ENCODE measurements at regions not wholly inside any gene's neighbourhood (a gene's known extent, or its start where the extent isn't known, plus 50 kb on each side); places are given as distances from the start of the nearest gene placed in this dataset.

DNA sequence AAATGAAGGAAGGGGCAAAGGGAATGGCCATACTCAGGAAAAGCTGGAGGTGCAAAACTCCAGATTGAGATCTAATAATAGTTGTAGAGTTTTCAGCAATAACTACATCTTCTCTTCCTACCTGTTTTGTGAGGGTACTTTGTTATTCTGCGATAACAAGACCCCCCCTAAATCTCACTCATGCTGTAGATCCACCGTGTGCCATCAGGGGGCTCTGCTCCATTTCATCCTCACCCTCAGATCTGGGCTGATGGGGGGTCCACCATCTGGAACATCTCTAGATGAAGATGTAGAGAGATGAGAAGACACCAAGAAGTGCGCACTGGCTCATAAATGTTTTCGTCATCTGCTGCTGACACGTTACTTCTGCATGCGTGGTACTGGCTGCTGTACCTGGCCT lies 135.9 kb upstream of the KIRREL3 start:
- H3K27me3 ChIP-seq (ENCODE audit: control insufficient read depth in 1 of 2, insufficient read depth in 1 of 2, low read length in 2 of 2) = peaks cover 0 to 9% of the 10 kb centered on the region in 2 experiments
- H2BK5ac ChIP-seq (ENCODE audit: low read depth, low read length, poor library complexity, severe bottlenecking) = no peak overlapping the region
- H2BK15ac ChIP-seq (ENCODE audit: low read depth, poor library complexity, severe bottlenecking) = no peak overlapping the region
- no peak overlapping the region for H2AFZ ChIP-seq (ENCODE audit: low read depth, low read length)
- DNase-seq = no peak
- H3K79me1 ChIP-seq (replicated peaks; ENCODE audit: low read length, poor library complexity, severe bottlenecking) = no peaks in the 10 kb centered on the region
- H3K36me3 ChIP-seq (ENCODE audit: control insufficient read depth in 1 of 2, insufficient read depth in 2 of 2, low read depth in 1 of 2, low read length in 2 of 2) = no peaks in the 10 kb centered on the region
- H3K4me2 ChIP-seq (ENCODE audit: low read length, poor library complexity, severe bottlenecking) = no peak overlapping the region
- no peak overlapping the region for H3K14ac ChIP-seq (ENCODE audit: low read length in 2 of 2)
- H2BK12ac ChIP-seq (ENCODE audit: low read length in 2 of 2) = no peak overlapping the region
- H3K9me3 ChIP-seq (ENCODE audit: control insufficient read depth, low read length) = no peaks in the 10 kb centered on the region
- H3K23ac ChIP-seq (ENCODE audit: low read length in 2 of 2) = no peak overlapping the region
- no peak overlapping the region for H3K4ac ChIP-seq (ENCODE audit: low read depth in 1 of 2, low read length in 2 of 2)
- H3K4me1 ChIP-seq (ENCODE audit: control insufficient read depth, insufficient read depth, low read depth, low read length) = no peaks in the 10 kb centered on the region
- H3K18ac ChIP-seq (ENCODE audit: low read depth in 1 of 2, low read length in 2 of 2) = no peak overlapping the region
- no peak overlapping the region for H2BK120ac ChIP-seq (ENCODE audit: low read depth, low read length)
- no peak overlapping the region for H3K27ac ChIP-seq (ENCODE audit: low read length, poor library complexity, severe bottlenecking)
- no peak overlapping the region for H3K4me3 ChIP-seq (ENCODE audit: insufficient read depth in 1 of 2, low read depth in 1 of 2, low read length in 2 of 2)
- no peak overlapping the region for H2AK5ac ChIP-seq (ENCODE audit: low read length, severe bottlenecking)
- 93% methylated on average over 5 of the region's 6 CpGs for WGBS
- H3K9ac ChIP-seq (ENCODE audit: low read length) = no peak overlapping the region
- H4K91ac ChIP-seq (ENCODE audit: low read length) = no peak overlapping the region
- no peak overlapping the region for H4K8ac ChIP-seq (ENCODE audit: low read length)

DNA sequence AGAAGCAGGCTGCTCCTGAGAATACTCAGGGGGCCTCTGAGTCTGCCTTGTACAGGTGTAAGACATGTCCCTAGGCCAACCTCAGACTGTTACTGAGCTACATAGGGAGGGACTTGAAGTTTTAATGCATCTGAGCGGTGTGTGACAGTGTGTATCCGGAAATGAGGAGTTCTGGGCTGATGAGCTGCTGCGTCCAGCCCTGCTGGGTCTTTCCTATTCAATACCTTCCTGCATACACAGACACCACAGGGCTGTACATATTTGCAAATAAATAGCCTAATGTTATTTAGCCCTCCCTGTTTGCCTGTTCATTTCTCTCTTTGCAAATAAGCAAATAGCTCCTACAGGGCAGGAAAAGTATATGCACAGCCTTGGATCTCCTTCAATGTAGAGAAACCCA lies 134.7 kb upstream of the KIRREL3 start:
- Histone ChIP-seq H3K4me1 (ENCODE audit: control insufficient read depth, insufficient read depth, low read depth, low read length) (no peaks in the 10 kb centered on the region), H4K8ac (ENCODE audit: low read length) (no peak overlapping the region), H2BK120ac (ENCODE audit: low read depth, low read length) (no peak overlapping the region), H3K14ac (ENCODE audit: low read length in 2 of 2) (no peak overlapping the region), H3K4me2 (ENCODE audit: low read length, poor library complexity, severe bottlenecking) (no peak overlapping the region), H3K79me1 (replicated peaks; ENCODE audit: low read length, poor library complexity, severe bottlenecking) (no peaks in the 10 kb centered on the region), H3K23ac (ENCODE audit: low read length in 2 of 2) (no peak overlapping the region), H2AFZ (ENCODE audit: low read depth, low read length) (no peak overlapping the region), H3K36me3 (ENCODE audit: control insufficient read depth in 1 of 2, insufficient read depth in 2 of 2, low read depth in 1 of 2, low read length in 2 of 2) (no peaks in the 10 kb centered on the region), H2AK5ac (ENCODE audit: low read length, severe bottlenecking) (no peak overlapping the region), H3K27ac (ENCODE audit: low read length, poor library complexity, severe bottlenecking) (no peak overlapping the region), H2BK15ac (ENCODE audit: low read depth, poor library complexity, severe bottlenecking) (no peak overlapping the region), H3K4ac (ENCODE audit: low read depth in 1 of 2, low read length in 2 of 2) (no peak overlapping the region), H3K27me3 (ENCODE audit: control insufficient read depth in 1 of 2, insufficient read depth in 1 of 2, low read length in 2 of 2) (peaks cover 0 to 12% of the 10 kb centered on the region in 2 experiments), H3K18ac (ENCODE audit: low read depth in 1 of 2, low read length in 2 of 2) (no peak overlapping the region), H2BK5ac (ENCODE audit: low read depth, low read length, poor library complexity, severe bottlenecking) (no peak overlapping the region), H3K9ac (ENCODE audit: low read length) (no peak overlapping the region), H2BK12ac (ENCODE audit: low read length in 2 of 2) (no peak overlapping the region), H3K9me3 (ENCODE audit: control insufficient read depth, low read length) (no peaks in the 10 kb centered on the region), H4K91ac (ENCODE audit: low read length) (no peak overlapping the region), H3K4me3 (ENCODE audit: insufficient read depth in 1 of 2, low read depth in 1 of 2, low read length in 2 of 2) (no peak overlapping the region)
- DNase-seq = no peak
- WGBS = 84% methylated on average over 3 of the region's 3 CpGs

DNA sequence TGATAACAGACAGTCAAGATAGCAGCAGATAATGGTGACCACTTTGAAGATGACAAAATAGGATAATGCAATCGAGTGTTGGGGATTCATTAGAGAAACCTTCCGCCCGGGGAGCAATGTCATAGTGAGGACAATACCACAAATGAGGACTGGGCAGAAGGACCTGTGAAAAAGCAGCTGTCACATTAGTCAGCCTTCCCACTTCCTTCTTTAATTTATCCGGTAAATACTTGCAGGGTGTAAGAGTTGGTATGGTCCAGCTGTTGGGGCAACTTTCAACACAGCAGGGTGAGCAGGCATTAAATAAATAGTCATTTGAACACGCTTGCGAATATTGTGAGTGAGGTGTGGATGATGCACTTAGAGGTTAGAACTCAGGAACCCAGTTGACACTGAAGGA lies 132.5 kb upstream of the KIRREL3 start:
- H3K36me3 ChIP-seq (ENCODE audit: control insufficient read depth in 1 of 2, insufficient read depth in 2 of 2, low read depth in 1 of 2, low read length in 2 of 2) = no peaks in the 10 kb centered on the region
- H3K9me3 ChIP-seq (ENCODE audit: control insufficient read depth, low read length) = no peaks in the 10 kb centered on the region
- peaks cover 0 to 12% of the 10 kb centered on the region in 2 experiments for H3K27me3 ChIP-seq (ENCODE audit: control insufficient read depth in 1 of 2, insufficient read depth in 1 of 2, low read length in 2 of 2)
- H2BK15ac ChIP-seq (ENCODE audit: low read depth, poor library complexity, severe bottlenecking) = no peak overlapping the region
- no peak overlapping the region for H2BK12ac ChIP-seq (ENCODE audit: low read length in 2 of 2)
- no peak overlapping the region for H3K4ac ChIP-seq (ENCODE audit: low read depth in 1 of 2, low read length in 2 of 2)
- H3K79me1 ChIP-seq (replicated peaks; ENCODE audit: low read length, poor library complexity, severe bottlenecking) = no peaks in the 10 kb centered on the region
- 50% methylated on average over 6 of the region's 6 CpGs for WGBS
- no peak overlapping the region for H3K4me3 ChIP-seq (ENCODE audit: insufficient read depth in 1 of 2, low read depth in 1 of 2, low read length in 2 of 2)
- no peak overlapping the region for H3K18ac ChIP-seq (ENCODE audit: low read depth in 1 of 2, low read length in 2 of 2)
- no peak overlapping the region for H3K27ac ChIP-seq (ENCODE audit: low read length, poor library complexity, severe bottlenecking)
- DNase-seq = no peak
- H4K8ac ChIP-seq (ENCODE audit: low read length) = no peak overlapping the region
- H3K4me2 ChIP-seq (ENCODE audit: low read length, poor library complexity, severe bottlenecking) = no peak overlapping the region
- H3K23ac ChIP-seq (ENCODE audit: low read length in 2 of 2) = no peak overlapping the region
- H2BK120ac ChIP-seq (ENCODE audit: low read depth, low read length) = no peak overlapping the region
- H4K91ac ChIP-seq (ENCODE audit: low read length) = no peak overlapping the region
- H3K14ac ChIP-seq (ENCODE audit: low read length in 2 of 2) = no peak overlapping the region
- no peak overlapping the region for H2AFZ ChIP-seq (ENCODE audit: low read depth, low read length)
- no peak overlapping the region for H2BK5ac ChIP-seq (ENCODE audit: low read depth, low read length, poor library complexity, severe bottlenecking)
- H3K4me1 ChIP-seq (ENCODE audit: control insufficient read depth, insufficient read depth, low read depth, low read length) = no peaks in the 10 kb centered on the region
- no peak overlapping the region for H2AK5ac ChIP-seq (ENCODE audit: low read length, severe bottlenecking)
- no peak overlapping the region for H3K9ac ChIP-seq (ENCODE audit: low read length)

DNA sequence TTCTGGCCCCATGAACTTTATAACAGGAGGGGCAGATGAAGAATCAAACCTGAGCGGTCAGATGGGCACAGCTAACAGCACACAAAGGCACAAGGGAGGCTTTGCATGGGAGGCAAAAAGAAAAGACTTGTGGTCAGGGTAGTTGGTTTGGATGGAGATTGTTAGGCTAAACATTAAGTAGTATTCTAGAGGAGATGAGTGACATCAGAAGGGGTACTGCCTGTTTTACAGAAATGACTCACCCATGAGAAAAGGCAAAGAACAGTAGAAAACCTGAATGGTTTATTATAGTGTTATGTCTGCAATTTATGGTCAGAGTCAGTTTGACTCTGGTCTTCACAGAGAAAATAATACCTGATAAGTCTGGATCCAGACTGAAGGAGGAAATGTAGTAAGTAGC lies 129.8 kb upstream of the KIRREL3 start:
- H3K79me1 ChIP-seq (replicated peaks; ENCODE audit: low read length, poor library complexity, severe bottlenecking) = no peaks in the 10 kb centered on the region
- no peak for DNase-seq
- no peaks in the 10 kb centered on the region for H3K4me1 ChIP-seq (ENCODE audit: control insufficient read depth, insufficient read depth, low read depth, low read length)
- no peak overlapping the region for H2BK15ac ChIP-seq (ENCODE audit: low read depth, poor library complexity, severe bottlenecking)
- H2AK5ac ChIP-seq (ENCODE audit: low read length, severe bottlenecking) = no peak overlapping the region
- no peak overlapping the region for H3K18ac ChIP-seq (ENCODE audit: low read depth in 1 of 2, low read length in 2 of 2)
- H3K9me3 ChIP-seq (ENCODE audit: control insufficient read depth, low read length) = no peaks in the 10 kb centered on the region
- no peak overlapping the region for H3K23ac ChIP-seq (ENCODE audit: low read length in 2 of 2)
- no peak overlapping the region for H2AFZ ChIP-seq (ENCODE audit: low read depth, low read length)
- H2BK120ac ChIP-seq (ENCODE audit: low read depth, low read length) = no peak overlapping the region
- H4K91ac ChIP-seq (ENCODE audit: low read length) = no peak overlapping the region
- no peak overlapping the region for H3K27ac ChIP-seq (ENCODE audit: low read length, poor library complexity, severe bottlenecking)
- H3K9ac ChIP-seq (ENCODE audit: low read length) = no peak overlapping the region
- H3K4me3 ChIP-seq (ENCODE audit: insufficient read depth in 1 of 2, low read depth in 1 of 2, low read length in 2 of 2) = no peak overlapping the region
- peaks cover 0 to 7% of the 10 kb centered on the region in 2 experiments for H3K27me3 ChIP-seq (ENCODE audit: control insufficient read depth in 1 of 2, insufficient read depth in 1 of 2, low read length in 2 of 2)
- no peaks in the 10 kb centered on the region for H3K36me3 ChIP-seq (ENCODE audit: control insufficient read depth in 1 of 2, insufficient read depth in 2 of 2, low read depth in 1 of 2, low read length in 2 of 2)
- no peak overlapping the region for H2BK12ac ChIP-seq (ENCODE audit: low read length in 2 of 2)
- H3K4me2 ChIP-seq (ENCODE audit: low read length, poor library complexity, severe bottlenecking) = no peak overlapping the region
- H3K4ac ChIP-seq (ENCODE audit: low read depth in 1 of 2, low read length in 2 of 2) = no peak overlapping the region
- no peak overlapping the region for H3K14ac ChIP-seq (ENCODE audit: low read length in 2 of 2)
- 52% methylated on average over 1 of the region's 1 CpG for WGBS
- no peak overlapping the region for H2BK5ac ChIP-seq (ENCODE audit: low read depth, low read length, poor library complexity, severe bottlenecking)
- H4K8ac ChIP-seq (ENCODE audit: low read length) = no peak overlapping the region

Measured in mesenchymal stem cell (in vitro differentiated cells and primary cell).